ENCODE measurements at regions not wholly inside any gene's neighbourhood (a gene's known extent, or its start where the extent isn't known, plus 50 kb on each side); places are given as distances from the start of the nearest gene placed in this dataset.

- no TSS peak for BruUV-seq (replicated peaks)
- POLR2A ChIA-PET (ENCODE audit: unreplicated experiment) = no interaction called here
- no peak for ATAC-seq
Observed at GRCh38 chr6:104638841-104639290, 220.9 kb downstream of the HACE1 start.

GRCh38 chr6:104633125-104633524 lies 226.6 kb downstream of the HACE1 start:
- H3K27me3 ChIP-seq (ENCODE audit: low read length) = no peaks in the 10 kb centered on the region
- H3K4me3 ChIP-seq (ENCODE audit: low read length) = no peak overlapping the region
- ATAC-seq (peak; percentile 46), DNase-seq (peak; percentile 34)
- no peaks in the 10 kb centered on the region for H3K9me3 ChIP-seq (ENCODE audit: low read length)
- no TSS peak for BruUV-seq (replicated peaks)
- no peak overlapping the region for H3K9ac ChIP-seq (ENCODE audit: low read length)
- intact Hi-C loops (cut with micrococcal nuclease) = no loop called here
- no peak overlapping the region for H2AFZ ChIP-seq (ENCODE audit: low read length)
- H3K4me1 ChIP-seq (ENCODE audit: insufficient read depth, low read length) = no peaks in the 10 kb centered on the region
- no peak overlapping the region for H3K4me2 ChIP-seq (ENCODE audit: low read length)
- no peaks in the 10 kb centered on the region for H4K20me1 ChIP-seq (ENCODE audit: low read length)
- H3K79me2 ChIP-seq (ENCODE audit: low read length) = no peaks in the 10 kb centered on the region
- H3F3A ChIP-seq (ENCODE audit: low read length, unreplicated experiment) = no peaks in the 10 kb centered on the region
- H3K36me3 ChIP-seq (ENCODE audit: low read depth, low read length) = no peaks in the 10 kb centered on the region
- H3K27ac ChIP-seq (ENCODE audit: low read length) = no peak overlapping the region
- ChIA-PET POLR2A (ENCODE audit: unreplicated experiment) (no interaction called here), CTCF (no interaction called here)
- H3K9me2 ChIP-seq (replicated peaks; ENCODE audit: low read length) = no peaks in the 10 kb centered on the region
- no peak for TF ChIP-seq EZH2phosphoT487 (IDR thresholded peaks at IDR 0.05; ENCODE audit: borderline replicate concordance, low read length)
- TF ChIP-seq CTCF (conservative IDR thresholded peaks at IDR 0.05; ENCODE audit: low read depth, low read length) = no peak
- no peak for TF ChIP-seq EZH2 (IDR thresholded peaks at IDR 0.05; ENCODE audit: low read length, unreplicated experiment)

More at GRCh38 chr6:104638841-104639290, 220.9 kb downstream of the HACE1 start:
- Histone ChIP-seq H4K20me1 (ENCODE audit: low read length) (no peaks in the 10 kb centered on the region), H3K4me2 (ENCODE audit: low read length) (no peak overlapping the region), H3K27me3 (ENCODE audit: low read length) (no peaks in the 10 kb centered on the region), H3K36me3 (ENCODE audit: low read depth, low read length) (no peaks in the 10 kb centered on the region), H3K4me3 (ENCODE audit: low read length) (no peak overlapping the region), H3F3A (ENCODE audit: low read length, unreplicated experiment) (no peaks in the 10 kb centered on the region), H3K4me1 (ENCODE audit: insufficient read depth, low read length) (no peaks in the 10 kb centered on the region), H2AFZ (ENCODE audit: low read length) (no peak overlapping the region), H3K9me3 (ENCODE audit: low read length) (no peaks in the 10 kb centered on the region), H3K79me2 (ENCODE audit: low read length) (no peaks in the 10 kb centered on the region), H3K9me2 (replicated peaks; ENCODE audit: low read length) (no peaks in the 10 kb centered on the region), H3K27ac (ENCODE audit: low read length) (no peak overlapping the region), H3K9ac (ENCODE audit: low read length) (no peak overlapping the region)
- intact Hi-C loops (cut with micrococcal nuclease) = no loop called here
- no peak for DNase-seq
- TF ChIP-seq EZH2phosphoT487 (IDR thresholded peaks at IDR 0.05; ENCODE audit: borderline replicate concordance, low read length) = no peak
- TF ChIP-seq CTCF (conservative IDR thresholded peaks at IDR 0.05; ENCODE audit: low read depth, low read length) = no peak
- no peak for TF ChIP-seq EZH2 (IDR thresholded peaks at IDR 0.05; ENCODE audit: low read length, unreplicated experiment)
- CTCF ChIA-PET = no interaction called here

GRCh38 chr6:104632588-104632987 lies 227.1 kb downstream of the HACE1 start:
- H3K4me3 ChIP-seq (ENCODE audit: low read length) = no peak overlapping the region
- intact Hi-C loops (cut with micrococcal nuclease) = no loop called here
- no peaks in the 10 kb centered on the region for H3K9me3 ChIP-seq (ENCODE audit: low read length)
- ChIA-PET CTCF (no interaction called here), POLR2A (ENCODE audit: unreplicated experiment) (no interaction called here)
- TF ChIP-seq CTCF (conservative IDR thresholded peaks at IDR 0.05; ENCODE audit: low read depth, low read length) (no peak), EZH2phosphoT487 (IDR thresholded peaks at IDR 0.05; ENCODE audit: borderline replicate concordance, low read length) (no peak), EZH2 (IDR thresholded peaks at IDR 0.05; ENCODE audit: low read length, unreplicated experiment) (no peak)
- no peaks in the 10 kb centered on the region for H3K36me3 ChIP-seq (ENCODE audit: low read depth, low read length)
- DNase-seq (no peak), ATAC-seq (no peak)
- H3K4me2 ChIP-seq (ENCODE audit: low read length) = no peak overlapping the region
- no peaks in the 10 kb centered on the region for H3K79me2 ChIP-seq (ENCODE audit: low read length)
- H3K4me1 ChIP-seq (ENCODE audit: insufficient read depth, low read length) = no peaks in the 10 kb centered on the region
- no peaks in the 10 kb centered on the region for H4K20me1 ChIP-seq (ENCODE audit: low read length)
- H3K9me2 ChIP-seq (replicated peaks; ENCODE audit: low read length) = no peaks in the 10 kb centered on the region
- H3K9ac ChIP-seq (ENCODE audit: low read length) = no peak overlapping the region
- no peak overlapping the region for H2AFZ ChIP-seq (ENCODE audit: low read length)
- H3K27me3 ChIP-seq (ENCODE audit: low read length) = no peaks in the 10 kb centered on the region
- no peaks in the 10 kb centered on the region for H3F3A ChIP-seq (ENCODE audit: low read length, unreplicated experiment)
- H3K27ac ChIP-seq (ENCODE audit: low read length) = no peak overlapping the region
- BruUV-seq (replicated peaks) = no TSS peak

Measured in PC-3 (cell line).